OCI-LY1 (cell line): ENCODE measurements at regions not wholly inside any gene's neighbourhood (a gene's known extent, or its start where the extent isn't known, plus 50 kb on each side); places are given as distances from the start of the nearest gene placed in this dataset.

ENCODE experiments used
- H2AFZ ChIP-seq: fragments of 200-600 bp; sonication (generic), shearing (Covaris generic); 2 replicates; pipeline ENCODE4 v1.6.0; 2014; ENCODE audit warnings: antibody characterized with exemption, mild to moderate bottlenecking, low read length
- H3F3A ChIP-seq: fragments of 200-600 bp; sonication (generic), shearing (Covaris generic); 2 replicates; pipeline ENCODE4 v1.6.0; 2014; ENCODE audit warnings: mild to moderate bottlenecking, antibody characterized with exemption, low read length, moderate library complexity; ENCODE audit not compliant: insufficient read depth
- H3K27ac ChIP-seq: fragments of 200-600 bp; sonication (generic); 2 replicates; pipeline ENCODE4 v1.5.1; 2014; ENCODE audit warnings: low read length, mixed run types, mild to moderate bottlenecking, low read depth; ENCODE audit not compliant: poor library complexity, severe bottlenecking
- H3K27me3 ChIP-seq: fragments of 200-600 bp; sonication (generic); 2 replicates; pipeline ENCODE4 v1.6.0; 2014; ENCODE audit warnings: antibody characterized with exemption, mild to moderate bottlenecking, low read length, moderate library complexity; ENCODE audit not compliant: insufficient read depth
- H3K36me3 ChIP-seq: fragments of 200-600 bp; sonication (generic); 2 replicates; pipeline ENCODE4 v1.6.1; 2014; ENCODE audit warnings: mild to moderate bottlenecking, antibody characterized with exemption, low read length, moderate library complexity, mixed read lengths; ENCODE audit not compliant: insufficient read depth
- H3K4me1 ChIP-seq: fragments of 200-600 bp; sonication (generic); 2 replicates; pipeline ENCODE4 v1.5.1; 2014; ENCODE audit warnings: mild to moderate bottlenecking, low read length, moderate library complexity; ENCODE audit not compliant: insufficient read depth, severe bottlenecking
- H3K4me2 ChIP-seq: fragments of 200-600 bp; sonication (generic), shearing (Covaris generic); 2 replicates; pipeline ENCODE4 v1.6.1; 2014; ENCODE audit warnings: low read length
- H3K4me3 ChIP-seq: fragments of 200-600 bp; sonication (generic); 2 replicates; pipeline ENCODE4 v1.5.1; 2014; ENCODE audit warnings: low read length, low read depth, mild to moderate bottlenecking, mixed read lengths; ENCODE audit not compliant: poor library complexity, severe bottlenecking
- H3K79me2 ChIP-seq: fragments of 200-600 bp; shearing (Covaris generic); 2 replicates; pipeline ENCODE4 v1.6.1; 2016; ENCODE audit warnings: mixed run types, low read length, mixed read lengths; ENCODE audit not compliant: insufficient read depth
- H3K9ac ChIP-seq: fragments of 200-600 bp; sonication (generic), shearing (Covaris generic); 2 replicates; pipeline ENCODE4 v1.6.1; 2014; ENCODE audit warnings: mild to moderate bottlenecking, low read length, mixed read lengths
- H3K9me2 ChIP-seq: fragments of 200-600 bp; sonication (generic), shearing (Covaris generic); 2 replicates; pipeline ENCODE4 v1.6.1; 2014; ENCODE audit warnings: low read depth, mild to moderate bottlenecking, low read length, mixed read lengths
- H3K9me3 ChIP-seq: fragments of 200-600 bp; shearing (Covaris generic); 2 replicates; pipeline ENCODE4 v1.6.1; 2014; ENCODE audit warnings: low read length, mixed read lengths
- H4K20me1 ChIP-seq: fragments of 200-600 bp; sonication (generic), shearing (Covaris generic); 2 replicates; pipeline ENCODE4 v1.6.0; 2016; ENCODE audit warnings: mild to moderate bottlenecking, low read length; ENCODE audit not compliant: insufficient read depth
- EZH2 ChIP-seq: fragments of 200-600 bp; sonication (generic), shearing (Covaris generic); IDR thresholded peaks from 2 replicates; pipeline ENCODE4 v1.8.0; 2017; ENCODE audit warnings: borderline replicate concordance, mixed run types, mild to moderate bottlenecking, antibody characterized with exemption, low read length, moderate library complexity, mixed read lengths
- TF ChIP-seq, protein P1 (sequence below): fragments of 200-600 bp; sonication (generic), shearing (Covaris generic); IDR thresholded peaks from 2 replicates; pipeline ENCODE4 v1.5.1; 2017; ENCODE audit warnings: mild to moderate bottlenecking, antibody characterized with exemption, low read length, moderate library complexity, mixed read lengths

- H3K9me3 ChIP-seq = no peaks in the 10 kb centered on the region
- H3K36me3 ChIP-seq = no peaks in the 10 kb centered on the region
- H3K79me2 ChIP-seq = no peaks in the 10 kb centered on the region
- no peak overlapping the region for H3K4me3 ChIP-seq
- H2AFZ ChIP-seq = no peak overlapping the region
- H3F3A ChIP-seq = no peaks in the 10 kb centered on the region
- TF ChIP-seq, protein P1, sequence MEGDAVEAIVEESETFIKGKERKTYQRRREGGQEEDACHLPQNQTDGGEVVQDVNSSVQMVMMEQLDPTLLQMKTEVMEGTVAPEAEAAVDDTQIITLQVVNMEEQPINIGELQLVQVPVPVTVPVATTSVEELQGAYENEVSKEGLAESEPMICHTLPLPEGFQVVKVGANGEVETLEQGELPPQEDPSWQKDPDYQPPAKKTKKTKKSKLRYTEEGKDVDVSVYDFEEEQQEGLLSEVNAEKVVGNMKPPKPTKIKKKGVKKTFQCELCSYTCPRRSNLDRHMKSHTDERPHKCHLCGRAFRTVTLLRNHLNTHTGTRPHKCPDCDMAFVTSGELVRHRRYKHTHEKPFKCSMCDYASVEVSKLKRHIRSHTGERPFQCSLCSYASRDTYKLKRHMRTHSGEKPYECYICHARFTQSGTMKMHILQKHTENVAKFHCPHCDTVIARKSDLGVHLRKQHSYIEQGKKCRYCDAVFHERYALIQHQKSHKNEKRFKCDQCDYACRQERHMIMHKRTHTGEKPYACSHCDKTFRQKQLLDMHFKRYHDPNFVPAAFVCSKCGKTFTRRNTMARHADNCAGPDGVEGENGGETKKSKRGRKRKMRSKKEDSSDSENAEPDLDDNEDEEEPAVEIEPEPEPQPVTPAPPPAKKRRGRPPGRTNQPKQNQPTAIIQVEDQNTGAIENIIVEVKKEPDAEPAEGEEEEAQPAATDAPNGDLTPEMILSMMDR = no peak
- no peak for TF ChIP-seq EZH2
- no peak overlapping the region for H3K9ac ChIP-seq
- no peaks in the 10 kb centered on the region for H4K20me1 ChIP-seq
- no peaks in the 10 kb centered on the region for H3K27me3 ChIP-seq
- H3K9me2 ChIP-seq = no peaks in the 10 kb centered on the region
- H3K4me1 ChIP-seq = peaks cover 20% of the 10 kb centered on the region
- no peak overlapping the region for H3K27ac ChIP-seq
- no peak overlapping the region for H3K4me2 ChIP-seq
Measured at GRCh38 chr21:31555741-31556191, 103.7 kb upstream of the SOD1 start.

- H3K79me2 ChIP-seq = no peaks in the 10 kb centered on the region
- no peaks in the 10 kb centered on the region for H3K27me3 ChIP-seq
- H3K9ac ChIP-seq = no peak overlapping the region
- no peak overlapping the region for H2AFZ ChIP-seq
- H3K27ac ChIP-seq = no peak overlapping the region
- H3K4me2 ChIP-seq = no peak overlapping the region
- peaks cover 13% of the 10 kb centered on the region for H3K4me1 ChIP-seq
- no peaks in the 10 kb centered on the region for H3K9me3 ChIP-seq
- no peaks in the 10 kb centered on the region for H3F3A ChIP-seq
- H3K36me3 ChIP-seq = no peaks in the 10 kb centered on the region
- TF ChIP-seq, protein P1 = no peak
- no peak for TF ChIP-seq EZH2
- H3K9me2 ChIP-seq = no peaks in the 10 kb centered on the region
- no peaks in the 10 kb centered on the region for H4K20me1 ChIP-seq
- no peak overlapping the region for H3K4me3 ChIP-seq
Measured at GRCh38 chr21:31554511-31555022, 104.9 kb upstream of the SOD1 start.

GRCh38 chr21:31553926-31554325 is 105.6 kb upstream of the SOD1 start:
- Histone ChIP-seq H3K27ac (no peak overlapping the region), H3K9me2 (no peaks in the 10 kb centered on the region), H3K9ac (no peak overlapping the region), H2AFZ (no peak overlapping the region), H3F3A (no peaks in the 10 kb centered on the region), H3K4me2 (no peak overlapping the region), H3K79me2 (no peaks in the 10 kb centered on the region), H3K9me3 (no peaks in the 10 kb centered on the region), H3K4me3 (no peak overlapping the region), H3K36me3 (no peaks in the 10 kb centered on the region), H4K20me1 (no peaks in the 10 kb centered on the region), H3K27me3 (no peaks in the 10 kb centered on the region), H3K4me1 (peaks cover 13% of the 10 kb centered on the region)
- TF ChIP-seq, protein P1 = no peak
- no peak for TF ChIP-seq EZH2
